ENCODE measurements at regions not wholly inside any gene's neighbourhood (a gene's known extent, or its start where the extent isn't known, plus 50 kb on each side); places are given as distances from the start of the nearest gene placed in this dataset.

DNA sequence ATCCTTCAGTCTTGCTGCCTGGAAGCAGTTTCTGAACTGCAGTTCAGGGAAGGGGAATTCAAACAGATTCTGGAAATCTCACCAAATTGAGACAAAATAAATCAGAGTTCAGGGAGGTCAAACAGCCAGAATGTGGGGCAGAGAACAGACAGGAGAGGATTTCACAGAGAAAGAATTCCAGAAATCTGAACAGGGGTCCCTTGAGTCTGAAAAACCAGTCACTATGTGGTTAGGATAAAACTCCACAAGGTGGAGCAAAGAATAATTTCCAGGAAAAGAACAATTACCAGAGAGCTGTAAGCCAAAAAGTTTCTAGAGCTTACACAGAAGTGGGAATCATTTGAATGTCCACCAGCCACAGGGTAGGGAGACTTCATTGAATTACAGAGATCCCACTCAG, 84.7 kb downstream of the URB2 start:
- no peaks in the 10 kb centered on the region for H3K27me3 ChIP-seq
- no peaks in the 10 kb centered on the region for H3K36me3 ChIP-seq
- no peak overlapping the region for H3K27ac ChIP-seq
- no peak for TF ChIP-seq EP300 (IDR thresholded peaks at IDR 0.05)
- no peaks in the 10 kb centered on the region for H3K4me1 ChIP-seq
- intact Hi-C loops (cut with DNase I; ENCODE audit: low total_unique reads): no loop called here
- H3K4me3 ChIP-seq: no peak overlapping the region
- DNase-seq: no peak
- peaks cover 0 to 10% (median 4%) of the 10 kb centered on the region in 4 donors for H3K9me3 ChIP-seq

DNA sequence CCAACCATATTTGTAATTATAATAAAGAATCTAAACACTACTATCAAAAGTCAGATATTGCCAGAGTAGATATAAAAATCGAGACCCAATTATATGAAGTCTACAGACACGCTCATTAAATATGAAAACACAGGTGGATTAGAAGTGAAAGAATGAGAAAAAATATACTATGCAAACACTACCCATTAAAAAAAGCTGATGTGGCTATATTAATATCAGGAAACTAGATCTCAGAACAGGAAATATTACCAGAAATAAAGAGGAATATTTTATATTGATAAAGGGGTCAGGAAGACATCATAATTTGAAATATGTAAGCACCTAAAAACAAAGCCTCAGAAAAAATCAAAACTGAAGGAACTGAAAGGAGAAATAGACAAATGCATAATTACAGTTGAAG, 88.3 kb downstream of the URB2 start:
- Histone ChIP-seq H3K27ac (no peak overlapping the region), H3K27me3 (no peaks in the 10 kb centered on the region), H3K4me1 (no peaks in the 10 kb centered on the region), H3K4me3 (no peak overlapping the region), H3K9me3 (no peaks in the 10 kb centered on the region), H3K36me3 (no peaks in the 10 kb centered on the region)
- no peak for DNase-seq
- 76 to 92% (median 79%) methylated on average over 2 of the region's 2 CpGs for WGBS, 5 donors
- intact Hi-C loops (cut with DNase I; ENCODE audit: low total_unique reads): no loop called here
- TF ChIP-seq, protein P1, sequence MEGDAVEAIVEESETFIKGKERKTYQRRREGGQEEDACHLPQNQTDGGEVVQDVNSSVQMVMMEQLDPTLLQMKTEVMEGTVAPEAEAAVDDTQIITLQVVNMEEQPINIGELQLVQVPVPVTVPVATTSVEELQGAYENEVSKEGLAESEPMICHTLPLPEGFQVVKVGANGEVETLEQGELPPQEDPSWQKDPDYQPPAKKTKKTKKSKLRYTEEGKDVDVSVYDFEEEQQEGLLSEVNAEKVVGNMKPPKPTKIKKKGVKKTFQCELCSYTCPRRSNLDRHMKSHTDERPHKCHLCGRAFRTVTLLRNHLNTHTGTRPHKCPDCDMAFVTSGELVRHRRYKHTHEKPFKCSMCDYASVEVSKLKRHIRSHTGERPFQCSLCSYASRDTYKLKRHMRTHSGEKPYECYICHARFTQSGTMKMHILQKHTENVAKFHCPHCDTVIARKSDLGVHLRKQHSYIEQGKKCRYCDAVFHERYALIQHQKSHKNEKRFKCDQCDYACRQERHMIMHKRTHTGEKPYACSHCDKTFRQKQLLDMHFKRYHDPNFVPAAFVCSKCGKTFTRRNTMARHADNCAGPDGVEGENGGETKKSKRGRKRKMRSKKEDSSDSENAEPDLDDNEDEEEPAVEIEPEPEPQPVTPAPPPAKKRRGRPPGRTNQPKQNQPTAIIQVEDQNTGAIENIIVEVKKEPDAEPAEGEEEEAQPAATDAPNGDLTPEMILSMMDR (IDR thresholded peaks at IDR 0.05): no peak
- TF ChIP-seq EP300 (IDR thresholded peaks at IDR 0.05): no peak
- no peak for TF ChIP-seq POLR2A (IDR thresholded peaks at IDR 0.05)
- TF ChIP-seq POLR2AphosphoS5 (IDR thresholded peaks at IDR 0.05): no peak

DNA sequence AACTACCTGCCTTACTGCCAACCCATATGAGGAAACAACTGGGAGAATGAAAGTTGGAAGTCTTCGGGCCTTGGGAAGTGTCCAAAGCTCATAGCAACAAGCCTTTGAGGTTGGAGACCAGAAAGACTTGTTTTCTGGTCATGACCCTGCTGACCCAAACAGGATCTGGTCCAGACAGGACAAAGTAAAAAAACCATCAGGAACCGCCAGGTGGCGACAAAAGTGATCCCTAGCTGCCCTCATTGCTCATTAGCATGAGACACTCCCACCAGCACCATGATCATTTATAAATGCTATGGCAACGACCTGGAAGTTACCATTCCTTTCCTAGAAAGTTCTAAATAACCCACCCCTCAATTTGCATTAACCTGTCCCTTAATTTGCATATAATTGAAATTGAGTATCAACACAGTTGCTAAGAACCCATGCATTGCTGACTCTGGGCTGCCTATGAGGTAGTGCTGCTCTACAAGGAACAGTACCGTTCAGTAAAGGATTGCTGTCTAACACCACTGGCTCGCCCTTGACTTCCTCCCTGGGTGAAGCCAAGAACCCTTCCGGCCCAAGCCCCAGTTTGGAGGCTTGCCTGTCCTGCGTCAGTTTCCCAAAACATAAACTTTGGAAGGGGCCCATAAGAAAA, 89.0 kb downstream of the URB2 start:
- intact Hi-C loops (cut with DNase I; ENCODE audit: low total_unique reads): no loop called here
- TF ChIP-seq EP300 (IDR thresholded peaks at IDR 0.05) (no peak), POLR2A (IDR thresholded peaks at IDR 0.05) (no peak), POLR2AphosphoS5 (IDR thresholded peaks at IDR 0.05) (peak in 1 of 3 donors; percentile 26)
- TF ChIP-seq, protein P1 (IDR thresholded peaks at IDR 0.05): peak in 4 of 7 experiments; percentile 8 to 43 (median 22)
- H3K4me1 ChIP-seq: no peaks in the 10 kb centered on the region
- DNase-seq: peak in 1 of 2 donors; percentile 81
- H3K36me3 ChIP-seq: no peaks in the 10 kb centered on the region
- H3K4me3 ChIP-seq: no peak overlapping the region
- H3K9me3 ChIP-seq: peaks cover 0 to 2% (median 0%) of the 10 kb centered on the region in 4 donors
- no peaks in the 10 kb centered on the region for H3K27me3 ChIP-seq
- 59 to 70% (median 67%) methylated on average over 8 of the region's 8 CpGs for WGBS, 5 donors
- H3K27ac ChIP-seq: no peak overlapping the region

DNA sequence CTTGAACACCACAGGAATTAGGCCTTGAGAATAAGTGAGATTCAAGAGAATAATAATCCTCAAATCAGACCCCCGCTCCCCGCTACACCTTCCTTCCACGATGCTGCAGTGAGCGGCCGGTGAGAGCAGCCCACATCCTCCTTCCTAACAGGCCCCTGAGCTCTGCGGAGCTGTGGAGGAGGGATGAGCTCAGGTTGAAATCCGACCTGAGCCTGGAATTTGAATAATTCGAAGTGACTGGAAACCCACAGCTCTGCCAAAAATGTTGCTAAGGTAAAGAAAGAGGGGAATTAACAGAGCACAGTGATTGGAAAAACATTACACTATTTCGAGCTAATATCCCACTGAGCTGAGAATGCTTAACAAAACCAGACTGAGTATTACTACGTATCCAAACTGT, 90.0 kb downstream of the URB2 start:
- Histone ChIP-seq H3K9me3 (peaks cover 0 to 8% (median 0%) of the 10 kb centered on the region in 4 donors), H3K4me3 (no peak overlapping the region), H3K27me3 (no peaks in the 10 kb centered on the region), H3K4me1 (no peaks in the 10 kb centered on the region), H3K36me3 (no peaks in the 10 kb centered on the region), H3K27ac (no peak overlapping the region)
- peak in 1 of 2 donors; percentile 24 for DNase-seq
- 74 to 84% (median 81%) methylated on average over 10 of the region's 10 CpGs for WGBS, 5 donors
- TF ChIP-seq, protein P1 (IDR thresholded peaks at IDR 0.05): no peak
- no peak for TF ChIP-seq EP300 (IDR thresholded peaks at IDR 0.05)
- TF ChIP-seq POLR2AphosphoS5 (IDR thresholded peaks at IDR 0.05): no peak
- no peak for TF ChIP-seq POLR2A (IDR thresholded peaks at IDR 0.05)
- intact Hi-C loops (cut with DNase I; ENCODE audit: low total_unique reads): no loop called here

DNA sequence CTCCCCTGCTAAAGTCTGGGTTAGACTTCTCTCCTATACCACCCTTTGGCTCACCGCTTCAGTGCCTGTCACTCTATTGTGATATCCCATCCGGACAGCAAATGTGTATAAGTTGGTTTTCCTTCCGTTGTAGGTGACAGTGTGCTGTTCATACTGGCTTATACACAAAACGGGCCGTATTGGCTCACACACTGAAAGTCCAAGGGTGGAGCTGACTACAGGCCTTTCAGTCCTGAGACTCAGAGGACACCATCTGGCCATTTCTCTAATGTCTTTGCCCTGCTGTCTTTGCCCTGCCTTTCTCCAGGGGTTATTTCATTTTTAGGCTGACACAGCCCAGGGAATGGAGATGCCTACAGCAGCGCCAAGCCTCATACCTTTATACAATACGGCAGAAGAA, 90.7 kb downstream of the URB2 start:
- no peaks in the 10 kb centered on the region for H3K27me3 ChIP-seq
- no peak for DNase-seq
- no peaks in the 10 kb centered on the region for H3K36me3 ChIP-seq
- H3K4me1 ChIP-seq: no peaks in the 10 kb centered on the region
- intact Hi-C loops (cut with DNase I; ENCODE audit: low total_unique reads): no loop called here
- peaks cover 0 to 14% (median 1%) of the 10 kb centered on the region in 4 donors for H3K9me3 ChIP-seq
- TF ChIP-seq POLR2A (IDR thresholded peaks at IDR 0.05): no peak
- TF ChIP-seq, protein P1 (IDR thresholded peaks at IDR 0.05): no peak
- TF ChIP-seq POLR2AphosphoS5 (IDR thresholded peaks at IDR 0.05): no peak
- TF ChIP-seq EP300 (IDR thresholded peaks at IDR 0.05): no peak
- WGBS, 5 donors: 87 to 95% (median 89%) methylated on average over 7 of the region's 7 CpGs
- no peak overlapping the region for H3K27ac ChIP-seq
- H3K4me3 ChIP-seq: no peak overlapping the region

Measured in stomach (tissue), 8 donors.